HG03469 (cell line): ENCODE measurements at regions not wholly inside any gene's neighbourhood (a gene's known extent, or its start where the extent isn't known, plus 50 kb on each side); places are given as distances from the start of the nearest gene placed in this dataset.
A peak's percentile ranks its signal among the peaks of the same experiment; 100 is the strongest.

Source experiments
- ATAC-seq: cut with Tn5 transposase; IDR thresholded peaks from one replicate; pipeline ENCODE4 v1.9.1; 2021; ENCODE audit warnings: mild to moderate bottlenecking, moderate library complexity, moderate number of reproducible peaks; ENCODE audit not compliant: unreplicated experiment

DNA sequence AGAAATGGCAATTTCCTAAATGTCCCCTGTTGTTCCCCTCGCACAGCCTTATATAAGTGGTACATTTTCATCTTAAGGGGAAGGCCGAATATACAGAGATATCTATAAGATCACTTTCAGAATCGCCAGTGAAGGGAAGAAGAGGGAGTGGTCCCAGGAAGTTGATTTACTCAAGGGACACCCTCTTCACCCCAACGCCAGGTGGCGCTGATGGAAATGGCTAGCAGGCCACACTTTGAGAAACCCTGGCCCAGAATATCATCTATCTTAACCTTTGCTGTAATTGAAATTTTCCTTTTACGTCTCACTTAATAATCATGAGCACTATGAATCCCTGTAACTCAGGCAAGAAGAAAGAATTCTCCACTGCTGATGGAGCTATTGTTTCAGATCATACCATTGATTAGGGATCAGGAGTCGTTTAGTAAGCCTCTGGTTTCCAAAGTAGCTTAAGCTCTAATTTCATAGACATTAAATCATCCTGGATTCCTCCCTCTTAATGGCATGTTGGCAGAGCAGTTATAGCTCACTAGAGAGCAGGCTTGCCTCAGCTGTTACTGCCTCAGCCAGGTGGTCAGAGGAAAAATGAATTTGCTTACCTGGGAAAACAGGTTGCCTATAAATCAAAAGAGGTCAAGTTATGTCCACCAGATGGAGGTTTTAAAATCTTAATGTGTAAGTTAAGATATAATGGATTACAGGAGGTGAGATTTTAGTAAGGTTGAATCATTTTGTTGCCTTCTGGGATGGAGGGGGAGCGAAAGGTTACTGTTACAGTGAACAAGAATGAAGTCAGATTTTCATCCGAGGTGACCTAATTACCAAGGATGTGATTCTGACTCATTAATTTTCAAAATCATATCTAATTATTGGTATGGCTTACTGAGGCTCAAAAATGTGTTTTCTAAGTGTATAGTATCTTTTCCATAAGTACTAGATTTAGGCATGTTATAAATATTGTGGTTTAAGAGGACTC is 941.2 kb upstream of the TENM3 start:
- no peak for ATAC-seq

GRCh38 chr4:181307824-181308223 is 935.4 kb upstream of the TENM3 start:
- ATAC-seq, result no peak

DNA sequence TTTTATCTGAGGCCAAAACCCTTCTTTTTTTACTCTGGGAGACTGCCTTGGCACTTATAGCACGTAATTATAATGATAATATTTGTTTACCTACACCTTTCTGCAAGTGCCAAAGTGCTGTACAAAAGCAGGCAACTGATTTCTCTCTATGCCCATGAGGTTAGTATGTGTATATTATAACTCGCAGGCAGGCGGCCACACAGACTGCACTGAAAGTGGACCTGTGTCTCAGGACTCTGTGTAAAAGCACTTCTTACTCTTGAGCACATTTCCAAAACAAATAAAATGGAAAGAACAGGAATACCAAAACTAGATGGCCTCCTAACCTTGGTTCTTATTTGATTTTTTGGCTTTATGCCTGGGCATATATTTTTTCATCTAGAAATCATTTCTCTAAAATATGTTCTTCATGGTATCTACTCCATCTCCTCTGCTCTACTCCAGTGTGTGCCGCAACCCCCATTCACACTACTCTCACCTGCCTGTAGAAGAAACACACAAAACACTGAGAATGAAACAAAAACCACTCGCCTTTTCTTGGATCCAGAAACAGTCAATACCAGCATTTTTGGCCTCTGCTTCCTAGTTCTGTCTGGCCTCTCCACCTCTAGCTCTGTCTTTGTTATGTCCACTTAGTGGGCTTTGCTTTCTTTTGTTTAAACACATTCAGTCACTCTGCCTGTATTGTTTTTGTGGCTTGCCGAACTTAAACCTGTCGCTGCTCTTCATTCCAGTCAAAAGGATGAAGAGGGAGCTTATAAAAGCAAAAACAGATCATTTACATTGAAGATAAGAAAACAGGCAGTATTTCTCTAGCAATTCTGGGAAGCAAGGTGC is 934.5 kb upstream of the TENM3 start:
- no peak for ATAC-seq

DNA sequence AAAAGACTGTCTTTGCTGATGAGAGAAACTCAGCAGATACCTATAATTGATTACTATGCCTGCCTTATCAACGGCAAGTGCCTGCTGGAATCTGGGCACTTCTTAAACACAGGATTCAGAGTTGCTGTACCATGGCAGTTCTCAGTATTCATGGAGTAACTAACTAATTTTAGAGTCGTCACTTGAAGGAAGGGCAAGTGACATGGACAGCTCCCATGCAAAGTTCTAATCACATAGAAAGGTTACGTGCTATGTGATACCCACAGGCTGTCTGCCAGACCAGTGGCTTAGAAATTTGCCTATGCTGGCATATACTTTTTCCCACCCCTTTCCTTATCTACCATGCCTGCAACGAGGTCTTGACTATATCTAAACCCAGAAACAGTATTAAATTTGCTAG is 931.1 kb upstream of the TENM3 start:
- no peak for ATAC-seq

DNA sequence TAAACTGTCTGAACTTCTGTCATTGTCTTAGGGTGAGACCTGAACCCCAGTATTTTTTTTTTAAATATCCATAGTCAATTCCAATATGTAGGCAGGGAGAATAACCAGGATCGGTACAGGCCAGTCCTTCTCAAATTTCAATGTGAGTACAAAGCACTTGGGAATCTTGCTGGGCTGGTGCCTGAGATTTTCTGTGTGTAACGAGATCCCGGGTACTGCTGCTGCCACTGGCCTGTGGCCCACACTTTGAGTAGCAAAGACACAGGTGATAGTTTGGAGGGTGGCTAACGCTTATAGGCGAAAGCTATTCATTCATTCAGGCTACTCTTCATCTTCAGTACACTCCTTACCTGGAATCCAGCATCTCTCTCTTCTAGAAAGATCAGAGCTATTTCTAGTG is 923.6 kb upstream of the TENM3 start:
- ATAC-seq, result no peak

DNA sequence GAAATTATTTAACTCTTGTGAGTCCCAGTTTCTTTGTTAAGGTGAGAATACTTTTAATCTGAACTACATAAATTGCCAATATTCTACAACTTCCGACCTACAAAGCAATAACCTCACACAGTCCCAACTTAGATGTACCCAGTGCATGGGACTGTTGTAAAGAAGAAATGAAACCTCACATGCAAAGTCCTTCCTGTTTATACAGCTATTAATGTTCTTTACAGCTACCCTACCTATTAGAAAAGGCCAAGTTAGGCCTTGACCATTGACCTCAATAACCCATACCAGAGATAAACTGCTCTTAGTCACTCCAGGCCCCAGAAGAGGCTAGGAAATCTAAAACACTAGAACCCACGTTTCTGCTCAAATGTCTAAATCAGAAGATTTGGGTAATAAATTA is 920.1 kb upstream of the TENM3 start:
- ATAC-seq, result peak; percentile 89

GRCh38 chr4:181330654-181331201 is 912.5 kb upstream of the TENM3 start:
- no peak for ATAC-seq

DNA sequence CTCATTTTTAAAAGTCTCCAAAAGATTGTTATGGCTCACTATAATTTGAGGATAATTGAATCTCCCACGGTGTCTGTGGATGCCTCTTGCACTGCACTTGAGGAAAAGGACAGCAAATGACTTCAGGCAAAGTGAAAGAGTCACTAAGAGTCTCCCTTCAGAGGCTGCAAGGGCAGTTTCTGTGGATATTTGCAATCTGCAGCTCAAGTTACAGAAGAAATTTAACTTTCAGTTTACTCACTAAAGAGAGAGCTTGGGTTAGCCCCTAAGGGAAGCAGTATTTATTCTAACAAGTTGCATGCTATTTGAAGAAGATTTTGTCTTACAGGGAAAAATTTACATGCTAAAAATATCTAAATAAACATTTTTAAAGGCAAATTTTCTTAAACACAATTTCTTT is 912.0 kb upstream of the TENM3 start:
- no peak for ATAC-seq

DNA sequence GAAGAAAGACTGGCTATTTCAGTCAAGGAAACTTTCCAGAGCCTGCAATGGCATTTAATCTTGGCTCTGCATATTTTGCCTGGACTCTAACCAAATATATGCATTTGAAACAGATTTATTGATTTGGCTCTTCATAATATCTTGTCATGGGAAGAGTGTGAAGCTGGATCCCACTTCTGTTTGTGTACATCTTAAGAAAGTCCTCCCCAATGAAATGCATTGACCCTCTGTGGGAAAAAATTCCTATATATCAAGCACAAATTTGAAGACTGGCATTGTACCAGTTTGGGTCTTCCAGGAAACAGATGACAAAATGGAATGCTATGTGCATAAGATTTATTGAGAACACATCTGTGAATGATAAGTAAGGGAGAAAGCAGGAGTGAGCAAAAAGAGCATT is 897.3 kb upstream of the TENM3 start:
- ATAC-seq, result no peak

GRCh38 chr4:181350615-181351415 is 892.4 kb upstream of the TENM3 start:
- ATAC-seq, result no peak

GRCh38 chr4:181364504-181364903 is 878.7 kb upstream of the TENM3 start:
- ATAC-seq, result no peak

- ATAC-seq, result no peak
Observed at GRCh38 chr4:181365671-181366070, 877.5 kb upstream of the TENM3 start.

DNA sequence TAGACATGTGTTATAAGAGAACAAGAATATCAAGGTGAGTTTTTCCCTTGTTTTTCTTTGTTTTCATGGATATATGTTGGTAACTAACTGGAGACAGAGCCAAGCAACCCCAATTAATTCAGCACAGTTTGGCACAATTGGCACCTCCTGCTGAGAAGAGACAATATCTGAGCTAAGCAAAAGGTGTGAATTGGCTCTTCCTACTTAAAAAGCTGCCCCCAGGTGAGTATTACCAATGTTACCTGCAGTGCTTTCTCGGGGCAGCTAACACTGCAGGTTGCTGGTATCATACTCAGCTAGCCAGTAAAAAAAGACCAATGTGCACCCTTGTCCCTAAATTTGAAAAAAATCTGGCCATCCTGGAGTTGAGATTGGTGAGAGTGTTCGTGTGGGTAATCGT is 871.2 kb upstream of the TENM3 start:
- no peak for ATAC-seq

DNA sequence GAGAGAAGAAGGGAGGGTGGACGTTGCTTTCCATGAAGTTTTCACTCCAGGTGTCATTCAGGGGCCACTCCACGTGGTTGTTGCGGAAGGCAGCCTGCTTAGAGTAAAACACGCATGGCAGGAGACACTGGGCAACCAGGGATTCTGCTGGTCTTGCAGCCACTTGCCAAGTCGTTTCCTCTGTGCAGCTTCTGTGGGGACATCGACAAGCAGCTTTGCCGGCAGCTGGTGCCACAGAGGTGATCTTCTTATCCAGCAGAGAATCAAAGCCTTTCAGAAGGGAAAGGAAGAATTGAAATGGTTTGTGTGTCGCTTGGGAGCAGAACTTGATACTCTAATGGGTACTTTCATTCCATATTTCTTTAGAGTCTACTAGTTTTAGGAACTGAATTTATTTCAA is 867.1 kb upstream of the TENM3 start:
- no peak for ATAC-seq

DNA sequence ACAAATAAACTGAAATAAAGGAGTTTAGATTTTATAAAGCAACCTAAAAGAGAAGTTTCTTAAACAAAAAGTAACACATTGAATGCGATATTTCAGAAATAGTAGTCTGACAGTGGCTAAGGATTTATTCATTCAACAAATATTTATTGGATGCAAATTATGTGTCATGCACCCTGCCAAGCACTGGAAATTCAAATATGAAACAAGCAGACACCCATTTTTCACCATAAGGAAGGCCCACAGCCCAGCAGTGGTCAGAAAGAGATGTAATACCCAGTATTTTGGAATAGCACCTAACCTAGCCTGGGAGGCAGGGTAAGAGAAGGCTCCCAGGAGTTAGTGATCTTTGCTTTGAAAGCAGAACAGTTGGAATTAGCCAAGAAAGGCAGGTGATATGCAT is 855.1 kb upstream of the TENM3 start:
- no peak for ATAC-seq

GRCh38 chr4:181416966-181417365 is 826.2 kb upstream of the TENM3 start:
- ATAC-seq, result no peak

GRCh38 chr4:181418496-181418895 is 824.7 kb upstream of the TENM3 start:
- no peak for ATAC-seq

DNA sequence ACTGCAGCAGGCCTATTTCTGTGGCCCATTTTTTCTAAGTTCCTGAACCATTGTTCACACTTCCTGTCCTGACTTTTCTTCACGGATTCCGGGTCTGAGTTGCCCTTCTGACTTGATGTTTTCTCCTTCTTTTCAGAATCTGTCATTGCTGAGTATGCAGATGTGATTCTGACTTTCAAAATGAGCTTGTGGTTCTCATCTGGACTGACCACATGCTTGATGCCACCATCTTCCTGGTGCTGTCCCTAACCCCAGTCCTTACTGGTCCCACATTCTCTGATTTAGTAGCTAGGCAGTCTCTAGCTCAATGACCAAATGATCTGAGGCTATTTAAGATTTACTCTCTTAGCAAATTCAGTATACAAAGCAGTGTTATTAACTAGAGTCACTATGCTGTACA is 822.3 kb upstream of the TENM3 start:
- no peak for ATAC-seq

- ATAC-seq, result no peak
Observed at GRCh38 chr4:181424362-181425016, 818.7 kb upstream of the TENM3 start.

DNA sequence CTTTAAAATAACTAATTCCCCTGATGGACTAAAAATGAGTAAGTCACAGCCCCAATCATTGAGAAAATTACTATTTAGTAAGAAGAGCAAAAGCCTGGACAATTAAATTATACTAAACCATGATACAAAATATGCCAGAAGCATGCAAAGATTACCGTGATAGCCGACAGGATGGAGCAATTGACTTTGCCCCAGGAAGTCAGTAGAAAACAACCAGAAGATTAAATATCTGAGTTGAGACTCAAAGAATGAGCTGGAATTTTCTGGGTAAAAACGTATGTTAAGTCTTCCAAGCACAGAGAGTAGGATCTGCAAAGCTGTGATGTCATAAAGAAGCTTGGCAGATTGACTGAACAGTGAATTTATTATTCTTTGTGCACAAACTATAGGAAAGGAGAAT is 816.1 kb upstream of the TENM3 start:
- no peak for ATAC-seq
